GM13977 (cell line): ENCODE measurements at regions not wholly inside any gene's neighbourhood (a gene's known extent, or its start where the extent isn't known, plus 50 kb on each side); places are given as distances from the start of the nearest gene placed in this dataset.
"Not testable (repeated sequence)": the region's sequence is repeated elsewhere in the genome, so short reads cannot be mapped to it uniquely, and the experiment has no call there.

ENCODE experiments used
- DNase-seq: peaks from one replicate; pipeline ENCODE4 v3.0.0; 2012; ENCODE audit warnings: low spot score
- CTCF ChIP-seq: IDR thresholded peaks from 2 replicates; pipeline ENCODE4 v1.5.1; 2012; ENCODE audit warnings: mild to moderate bottlenecking, control low read depth; ENCODE audit not compliant: insufficient read depth; ENCODE audit errors: extremely low read depth, missing control alignments
- in situ Hi-C: fragments of 300-500 bp; cut with MboI; formaldehyde crosslinking; loops from one replicate; pipeline ENCODE4 v1.12.0; 2022; ENCODE audit warnings: low sequenced_read_pairs, low pct_unique_long_range_greater_than_20kb, mixed read lengths, inconsistent platforms; ENCODE audit not compliant: unreplicated experiment

- DNase-seq = no peak
- TF ChIP-seq CTCF = no peak
- in situ Hi-C loops = loop anchor here (25.0 kb wide), 2 partner anchors 614 to 789 kb away; partner anchors contain the start of gene COG1
Measured at GRCh38 chr17:72572604-72573491, 452.0 kb downstream of the SOX9 start.

GRCh38 chr17:72573492-72573801 is 452.6 kb downstream of the SOX9 start:
- DNase-seq = not testable (repeated sequence)
- in situ Hi-C loops = loop anchor here (25.0 kb wide), 2 partner anchors 614 to 789 kb away; partner anchors contain the start of gene COG1

GRCh38 chr17:72574675-72575510 is 454.1 kb downstream of the SOX9 start:
- in situ Hi-C loops = loop anchor here (25.0 kb wide), 2 partner anchors 612 to 787 kb away; partner anchors contain the start of gene COG1
- TF ChIP-seq CTCF = no peak
- no peak for DNase-seq

- in situ Hi-C loops = no loop called here
- TF ChIP-seq CTCF = no peak
- no peak for DNase-seq
Measured at GRCh38 chr17:72575542-72576233, 454.9 kb downstream of the SOX9 start.

- no peak for TF ChIP-seq CTCF
- no peak for DNase-seq
- in situ Hi-C loops = no loop called here
Measured at GRCh38 chr17:72576289-72576759, 455.5 kb downstream of the SOX9 start.

GRCh38 chr17:72578817-72579470 is 458.1 kb downstream of the SOX9 start:
- no peak for TF ChIP-seq CTCF
- in situ Hi-C loops = no loop called here
- no peak for DNase-seq
